ENCODE measurements at regions not wholly inside any gene's neighbourhood (a gene's known extent, or its start where the extent isn't known, plus 50 kb on each side); places are given as distances from the start of the nearest gene placed in this dataset.
"Not testable (repeated sequence)": the region's sequence is repeated elsewhere in the genome, so short reads cannot be mapped to it uniquely, and the experiment has no call there.

- no peak for DNase-seq
These were observed 186.2 kb upstream of the SVIL start for GRCh38 chr10:29820890-29821461.

GRCh38 chr10:29816801-29817558 is 182.2 kb upstream of the SVIL start:
- no peak for DNase-seq

GRCh38 chr10:29815572-29815971 is 180.8 kb upstream of the SVIL start:
- DNase-seq = no peak

DNA sequence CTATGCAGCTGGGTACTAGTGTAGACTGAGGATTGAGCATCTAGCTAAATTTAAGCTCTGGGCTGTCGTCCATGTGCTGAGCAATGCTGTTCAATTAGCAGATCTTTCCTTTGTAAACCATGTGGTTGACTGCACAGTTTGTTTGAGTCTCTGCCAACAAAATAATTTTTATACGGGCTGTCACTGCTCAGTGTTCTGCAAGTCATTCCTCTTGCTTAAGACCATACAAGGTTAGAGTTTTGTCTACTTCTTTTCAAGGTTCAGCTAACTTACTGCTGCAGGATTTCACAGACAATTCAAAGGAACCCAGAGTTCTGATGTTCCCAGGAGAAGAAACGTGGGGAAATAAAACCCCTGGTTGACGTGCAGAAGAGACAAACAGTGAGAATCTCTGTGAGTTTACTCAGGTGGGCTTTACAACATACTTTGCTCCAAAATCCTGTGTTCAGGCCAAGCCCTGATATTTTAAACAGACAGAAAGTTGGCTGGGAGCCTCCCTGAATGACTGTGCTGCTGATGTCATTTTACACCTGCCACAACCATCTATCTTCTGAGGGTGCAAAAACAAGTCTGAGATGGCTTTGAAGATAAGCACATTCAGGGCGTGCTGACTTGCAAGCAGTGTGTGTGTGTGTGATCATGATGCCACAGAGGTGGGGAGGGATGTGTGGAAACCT is 177.1 kb upstream of the SVIL start:
- no peak for DNase-seq

DNA sequence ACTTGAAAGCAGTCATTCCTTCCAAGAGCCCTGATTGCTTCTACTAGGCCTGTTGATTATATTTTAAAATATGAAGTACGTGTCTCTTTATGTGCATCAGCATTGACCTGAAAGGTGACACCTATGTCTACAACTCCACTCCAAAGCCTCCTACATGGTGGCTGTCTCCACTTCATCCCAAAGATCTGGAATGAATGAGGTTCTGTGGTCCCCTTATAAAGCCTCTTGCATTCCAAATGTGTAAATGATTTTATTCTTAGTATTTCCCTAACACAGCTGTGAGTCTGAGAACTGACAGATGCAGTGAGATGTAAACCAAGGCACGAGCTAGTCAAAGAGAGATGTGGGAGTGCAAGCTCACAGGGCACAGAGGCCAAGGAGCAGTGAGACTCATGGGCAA is 176.0 kb upstream of the SVIL start:
- no peak for DNase-seq

- not testable (repeated sequence) for DNase-seq
These were observed 175.5 kb upstream of the SVIL start for GRCh38 chr10:29810231-29810630.

DNA sequence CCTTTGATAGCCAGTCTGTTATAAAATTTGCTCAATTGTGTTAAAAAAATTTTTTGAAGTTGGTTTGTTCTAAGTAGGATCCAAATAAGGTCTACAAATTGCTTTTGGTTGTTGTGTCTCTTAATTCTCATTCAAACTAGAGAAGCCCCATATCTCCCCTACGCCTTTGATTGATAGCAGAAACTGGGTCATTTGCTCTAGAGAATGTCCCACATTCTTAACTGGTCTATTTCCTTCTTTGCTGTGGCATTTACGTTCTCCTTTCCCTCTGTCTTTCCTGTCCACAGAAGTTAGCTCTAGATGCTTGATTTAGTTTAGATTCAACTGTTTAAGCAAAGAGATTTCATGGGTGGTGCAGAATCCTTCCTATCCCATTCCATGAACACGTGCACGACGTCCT is 174.6 kb upstream of the SVIL start:
- no peak for DNase-seq

- DNase-seq = no peak
These were observed 172.5 kb upstream of the SVIL start for GRCh38 chr10:29807163-29807806.

GRCh38 chr10:29806350-29806788 is 171.6 kb upstream of the SVIL start:
- no peak for DNase-seq

GRCh38 chr10:29805134-29805723 is 170.5 kb upstream of the SVIL start:
- no peak for DNase-seq

GRCh38 chr10:29804025-29804852 is 169.5 kb upstream of the SVIL start:
- no peak for DNase-seq

DNA sequence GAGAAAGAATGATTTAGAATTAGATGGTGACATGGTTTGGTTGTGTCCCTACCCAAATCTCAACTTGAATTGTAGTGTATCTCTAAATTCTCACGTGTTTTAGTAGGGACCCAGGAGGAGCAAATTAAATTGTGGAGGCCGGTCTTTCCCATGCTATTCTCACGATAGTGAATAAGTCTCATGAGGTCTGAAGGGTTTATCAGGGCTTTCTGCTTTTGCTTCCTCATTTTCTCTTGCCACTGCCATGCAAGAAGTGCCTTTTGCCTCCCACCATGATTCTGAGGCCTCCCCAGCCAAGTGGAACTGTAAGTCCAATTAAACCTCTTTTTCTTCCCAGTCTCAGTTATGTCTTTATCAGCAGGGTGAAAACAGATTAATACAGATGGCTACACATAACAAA is 167.4 kb upstream of the SVIL start:
- no peak for DNase-seq

GRCh38 chr10:29798921-29799690 is 164.3 kb upstream of the SVIL start:
- DNase-seq = no peak

DNA sequence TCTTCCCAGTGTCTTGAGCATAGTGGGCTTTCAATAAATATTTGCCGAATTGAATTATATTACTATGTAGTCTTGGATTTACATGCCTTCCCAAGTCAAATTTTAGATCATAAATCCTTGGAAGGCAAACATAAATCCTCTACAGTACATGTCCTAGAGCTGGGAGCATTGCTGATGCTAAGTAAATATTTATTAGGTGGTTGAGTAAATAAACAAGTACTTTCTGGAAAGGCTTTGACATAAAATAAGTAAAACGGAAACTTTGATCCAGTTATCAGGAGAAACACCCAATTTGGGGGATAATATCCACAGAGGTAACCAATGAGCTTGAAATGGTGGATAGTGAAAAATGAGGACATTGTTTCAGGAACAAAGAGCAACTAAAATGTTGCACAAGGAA is 162.8 kb upstream of the SVIL start:
- no peak for DNase-seq

DNA sequence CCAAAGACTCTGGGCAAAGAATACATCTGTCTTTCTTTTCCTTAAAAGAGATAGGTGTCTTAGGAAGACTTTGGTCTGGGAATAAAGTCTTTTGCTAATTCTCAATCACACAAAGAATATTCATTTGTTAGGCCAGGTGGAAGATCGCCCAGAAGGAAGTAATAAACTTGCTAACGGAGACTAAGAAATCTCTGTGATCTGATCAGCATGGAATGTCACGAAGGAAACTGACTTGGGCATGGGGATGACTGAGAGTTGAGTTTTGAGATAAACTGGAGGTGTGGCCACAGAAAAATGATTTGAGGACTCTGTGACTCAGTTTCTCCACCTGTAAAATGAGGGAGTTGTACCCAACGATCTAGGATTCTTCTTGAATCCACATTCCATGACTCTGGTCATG is 161.1 kb upstream of the SVIL start:
- no peak for DNase-seq

DNA sequence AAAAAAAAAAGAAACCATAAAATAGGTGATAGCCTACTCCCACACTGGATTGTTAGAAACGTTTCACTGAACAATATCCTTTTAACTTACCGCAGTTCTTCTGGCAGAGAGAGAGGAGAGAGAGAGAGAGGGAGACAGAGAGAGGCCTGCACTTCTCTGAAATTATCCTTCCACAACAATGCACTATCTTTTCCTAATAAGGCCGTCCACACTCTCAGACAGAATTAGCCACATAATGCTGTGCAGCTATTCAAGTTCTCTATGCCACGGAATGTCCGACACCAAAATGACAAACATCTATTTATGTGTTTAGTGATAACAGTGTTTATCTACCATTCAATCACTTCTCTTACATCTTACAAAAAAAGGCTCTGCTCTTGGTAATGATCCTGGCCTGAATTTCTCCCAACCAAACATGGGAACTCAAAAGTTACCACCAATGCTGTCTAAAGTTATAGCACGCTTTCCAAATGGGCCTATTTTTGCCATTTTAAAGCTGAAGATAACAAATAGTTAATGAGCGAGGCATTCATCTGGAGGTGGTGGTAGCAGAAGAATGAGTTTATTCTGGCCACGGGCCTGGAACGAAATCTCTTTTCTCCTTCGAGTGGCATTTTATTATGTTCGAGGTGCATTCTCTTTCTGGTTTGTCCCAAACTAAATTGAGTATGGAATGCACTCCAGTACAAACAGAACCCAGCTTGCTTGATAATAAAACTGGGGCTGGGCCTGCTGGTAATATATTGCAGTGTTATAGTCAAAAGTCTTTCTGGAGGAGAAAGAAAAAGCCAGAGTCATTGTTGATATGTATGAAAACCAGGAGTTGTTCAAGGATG is 160.2 kb upstream of the SVIL start:
- no peak for DNase-seq

- DNase-seq = no peak
These were observed 157.0 kb upstream of the SVIL start for GRCh38 chr10:29791773-29792172.

DNA sequence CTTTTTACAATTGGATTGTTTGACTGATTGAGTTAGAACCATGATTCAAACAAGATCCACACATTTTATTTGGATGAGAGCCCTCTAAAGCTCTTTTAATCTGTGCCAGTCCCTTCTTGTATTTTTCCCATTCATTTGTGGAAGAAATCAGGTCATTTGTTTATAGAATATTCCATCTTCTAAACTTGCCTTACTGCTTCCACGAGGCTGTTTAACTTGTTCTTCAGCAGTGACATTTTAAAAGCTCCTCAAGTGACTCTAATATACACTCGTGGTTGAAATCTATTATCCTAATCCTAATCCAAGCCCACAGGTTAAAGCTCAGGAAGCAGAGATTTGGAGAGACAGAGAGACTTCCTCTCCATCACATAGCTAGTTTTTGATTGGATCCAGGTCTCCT is 155.4 kb upstream of the SVIL start:
- no peak for DNase-seq

- DNase-seq = no peak
These were observed 153.3 kb upstream of the SVIL start for GRCh38 chr10:29788113-29788512.

GRCh38 chr10:29785701-29786100 is 150.9 kb upstream of the SVIL start:
- no peak for DNase-seq

Measured in DMS79 (cell line).